ENCODE measurements at regions not wholly inside any gene's neighbourhood (a gene's known extent, or its start where the extent isn't known, plus 50 kb on each side); places are given as distances from the start of the nearest gene placed in this dataset.

DNA sequence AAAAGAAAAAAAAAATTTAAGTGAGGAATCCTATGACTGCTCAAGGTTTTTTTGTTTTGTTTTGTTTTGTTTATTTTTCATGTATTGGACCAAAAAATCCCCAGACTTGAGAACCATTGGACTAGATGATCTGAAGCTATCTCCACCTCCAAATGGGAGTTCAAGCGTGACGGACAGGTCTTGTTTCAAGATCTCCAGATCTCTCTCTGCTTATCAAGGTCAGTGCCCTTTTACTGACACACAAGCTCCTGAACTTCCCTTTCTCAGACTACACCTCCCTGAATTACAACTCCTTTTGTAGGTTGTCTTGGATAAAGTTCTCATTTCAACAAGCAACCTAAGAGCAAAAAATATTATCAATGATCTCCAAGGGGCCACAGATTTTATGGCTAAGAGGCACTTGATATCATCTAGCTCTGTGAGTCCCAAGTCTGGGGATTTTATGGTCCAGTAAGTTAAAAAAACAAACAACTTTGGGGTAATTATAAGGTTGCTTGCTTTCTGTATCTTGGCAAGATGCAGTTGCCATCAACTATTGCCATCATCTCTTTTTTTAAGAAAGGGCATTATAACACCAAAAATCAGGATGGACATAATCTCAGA is 396.0 kb upstream of the ATP5MC3 start:
- no peak for ATAC-seq
- Histone ChIP-seq H3K27ac (ENCODE audit: low read length) (no peak overlapping the region), H3K9me3 (ENCODE audit: control insufficient read depth, low read length) (no peaks in the 10 kb centered on the region), H3K4me1 (ENCODE audit: control insufficient read depth, insufficient read depth, low read length) (no peaks in the 10 kb centered on the region), H3K27me3 (ENCODE audit: control insufficient read depth, insufficient read depth) (no peaks in the 10 kb centered on the region), H3K4me3 (ENCODE audit: low read length) (no peak overlapping the region)
- 83% methylated on average over 2 of the region's 2 CpGs for WGBS
- intact Hi-C loops (cut with DNase I), result no loop called here
- no peak for DNase-seq

DNA sequence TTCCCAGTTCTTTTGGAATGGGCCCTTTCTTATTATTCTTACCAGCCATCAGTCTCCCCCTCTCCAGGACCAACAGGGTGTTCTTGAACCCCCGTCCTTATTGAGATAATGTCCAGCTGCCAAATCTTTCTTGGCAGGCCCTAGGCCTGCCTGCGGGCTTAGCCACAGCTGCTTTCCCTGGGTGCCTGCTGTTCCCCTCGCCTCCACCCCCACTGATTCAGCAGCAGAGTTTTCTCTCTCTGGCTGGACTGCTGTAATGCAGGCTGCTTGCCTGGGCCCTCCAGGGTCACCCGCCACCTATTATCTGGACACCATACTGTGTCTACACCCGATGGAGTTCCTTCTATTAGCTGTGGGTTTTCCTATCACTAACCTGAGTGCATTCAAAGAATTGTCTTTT is 395.4 kb upstream of the ATP5MC3 start:
- 50% methylated on average over 5 of the region's 5 CpGs for WGBS
- Histone ChIP-seq H3K4me3 (ENCODE audit: low read length) (no peak overlapping the region), H3K27ac (ENCODE audit: low read length) (no peak overlapping the region), H3K27me3 (ENCODE audit: control insufficient read depth, insufficient read depth) (no peaks in the 10 kb centered on the region), H3K9me3 (ENCODE audit: control insufficient read depth, low read length) (no peaks in the 10 kb centered on the region), H3K4me1 (ENCODE audit: control insufficient read depth, insufficient read depth, low read length) (no peaks in the 10 kb centered on the region)
- intact Hi-C loops (cut with DNase I), result no loop called here
- DNase-seq (peak; percentile 15 to 71 (median 53)), ATAC-seq (peak; percentile 25 to 68)

DNA sequence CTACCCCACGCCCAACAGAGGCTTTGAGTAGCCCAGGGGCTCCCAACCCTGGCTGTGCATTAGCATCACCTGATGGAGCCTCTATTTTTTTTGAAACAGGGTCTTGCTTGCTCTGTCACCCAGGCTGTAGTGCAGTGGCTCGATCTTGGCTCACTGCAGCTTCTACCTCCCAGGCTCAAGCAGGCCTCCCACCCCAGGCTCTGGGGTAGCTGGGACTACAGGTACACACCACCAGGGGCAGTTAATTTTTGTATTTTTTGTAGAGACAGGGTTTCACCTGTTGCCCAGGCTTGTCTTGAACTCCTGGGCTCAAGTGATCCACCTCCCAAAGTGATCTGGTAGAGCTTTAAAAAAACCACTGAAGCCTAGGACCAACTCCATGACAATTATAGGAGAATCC is 394.8 kb upstream of the ATP5MC3 start:
- Histone ChIP-seq H3K4me3 (ENCODE audit: low read length) (no peak overlapping the region), H3K27ac (ENCODE audit: low read length) (no peak overlapping the region), H3K4me1 (ENCODE audit: control insufficient read depth, insufficient read depth, low read length) (no peaks in the 10 kb centered on the region), H3K27me3 (ENCODE audit: control insufficient read depth, insufficient read depth) (no peaks in the 10 kb centered on the region), H3K9me3 (ENCODE audit: control insufficient read depth, low read length) (no peaks in the 10 kb centered on the region)
- DNase-seq (no peak), ATAC-seq (no peak)
- intact Hi-C loops (cut with DNase I), result no loop called here
- WGBS, result 82% methylated on average over 2 of the region's 2 CpGs

DNA sequence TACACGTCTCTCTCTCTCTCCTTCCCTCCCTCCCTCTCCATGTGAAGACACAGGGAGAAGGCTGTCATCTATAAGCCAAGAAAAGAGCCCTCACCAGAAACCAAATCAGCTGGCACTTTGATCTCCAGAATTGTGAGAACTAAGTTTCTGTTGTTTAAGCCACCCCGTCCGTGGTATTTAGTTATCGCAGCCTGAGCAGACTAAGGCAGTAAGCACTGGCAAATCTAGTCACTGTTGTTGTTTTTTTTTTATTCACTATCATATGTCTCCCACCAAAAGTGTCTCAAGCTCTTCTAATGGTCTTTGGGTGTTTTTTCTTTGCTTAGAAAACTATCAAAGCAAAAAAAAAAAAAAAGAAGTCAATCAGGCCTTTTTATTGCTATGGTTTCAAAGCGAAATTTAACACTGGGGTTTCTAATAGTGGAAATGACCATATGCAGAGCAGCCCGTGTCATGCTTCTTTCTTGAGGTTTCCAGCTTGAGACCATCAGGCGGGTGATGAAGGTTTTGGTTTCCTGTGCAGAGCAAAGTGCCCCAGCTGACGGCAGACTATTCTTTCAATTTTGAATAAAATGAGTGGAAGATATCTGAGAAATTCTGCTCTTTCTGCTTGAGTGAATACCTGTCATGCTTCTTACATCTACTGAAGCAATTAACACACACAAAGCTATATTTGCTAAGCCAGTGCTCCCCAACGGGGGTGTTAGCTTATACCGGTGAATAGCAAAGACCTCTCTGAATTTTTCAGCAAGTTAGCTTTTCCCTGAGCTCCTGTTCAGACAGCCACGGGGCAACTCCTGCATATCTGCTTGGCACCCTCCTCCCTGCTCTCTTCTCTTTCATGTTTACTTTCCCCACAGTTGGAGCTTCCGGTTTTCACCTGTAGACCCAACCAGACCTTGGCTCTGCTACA is 394.1 kb upstream of the ATP5MC3 start:
- no peak overlapping the region for H3K4me3 ChIP-seq (ENCODE audit: low read length)
- H3K9me3 ChIP-seq (ENCODE audit: control insufficient read depth, low read length), result no peaks in the 10 kb centered on the region
- intact Hi-C loops (cut with DNase I), result no loop called here
- H3K4me1 ChIP-seq (ENCODE audit: control insufficient read depth, insufficient read depth, low read length), result no peaks in the 10 kb centered on the region
- DNase-seq (peak in 1 of 3 donors; percentile 44), ATAC-seq (peak in 1 of 2 donors; percentile 49)
- no peaks in the 10 kb centered on the region for H3K27me3 ChIP-seq (ENCODE audit: control insufficient read depth, insufficient read depth)
- WGBS, result 49% methylated on average over 12 of the region's 12 CpGs
- H3K27ac ChIP-seq (ENCODE audit: low read length), result no peak overlapping the region

DNA sequence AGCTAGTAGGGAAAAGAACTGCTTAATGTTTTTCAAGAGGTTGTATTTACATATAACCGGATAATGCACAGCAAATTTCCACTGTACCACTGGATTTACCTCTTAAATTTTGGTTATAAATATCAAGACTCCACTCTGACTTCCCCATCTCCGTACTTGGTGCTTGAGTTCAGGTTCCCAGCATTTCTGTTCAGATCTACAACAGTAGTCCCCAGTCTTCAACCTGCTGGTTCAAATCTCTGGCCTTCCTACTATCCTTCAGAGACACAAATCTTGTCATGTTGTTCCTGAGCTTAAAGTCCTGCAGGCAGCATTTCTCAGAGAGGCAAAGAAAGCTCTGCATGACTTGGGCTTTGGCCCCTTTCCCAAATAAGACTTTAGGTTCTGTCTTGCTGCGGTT is 392.6 kb upstream of the ATP5MC3 start:
- intact Hi-C loops (cut with DNase I), result no loop called here
- DNase-seq (no peak), ATAC-seq (no peak)
- Histone ChIP-seq H3K27me3 (ENCODE audit: control insufficient read depth, insufficient read depth) (no peaks in the 10 kb centered on the region), H3K4me3 (ENCODE audit: low read length) (no peak overlapping the region), H3K4me1 (ENCODE audit: control insufficient read depth, insufficient read depth, low read length) (no peaks in the 10 kb centered on the region), H3K27ac (ENCODE audit: low read length) (no peak overlapping the region), H3K9me3 (ENCODE audit: control insufficient read depth, low read length) (no peaks in the 10 kb centered on the region)
- WGBS, result 92% methylated on average over 3 of the region's 3 CpGs

DNA sequence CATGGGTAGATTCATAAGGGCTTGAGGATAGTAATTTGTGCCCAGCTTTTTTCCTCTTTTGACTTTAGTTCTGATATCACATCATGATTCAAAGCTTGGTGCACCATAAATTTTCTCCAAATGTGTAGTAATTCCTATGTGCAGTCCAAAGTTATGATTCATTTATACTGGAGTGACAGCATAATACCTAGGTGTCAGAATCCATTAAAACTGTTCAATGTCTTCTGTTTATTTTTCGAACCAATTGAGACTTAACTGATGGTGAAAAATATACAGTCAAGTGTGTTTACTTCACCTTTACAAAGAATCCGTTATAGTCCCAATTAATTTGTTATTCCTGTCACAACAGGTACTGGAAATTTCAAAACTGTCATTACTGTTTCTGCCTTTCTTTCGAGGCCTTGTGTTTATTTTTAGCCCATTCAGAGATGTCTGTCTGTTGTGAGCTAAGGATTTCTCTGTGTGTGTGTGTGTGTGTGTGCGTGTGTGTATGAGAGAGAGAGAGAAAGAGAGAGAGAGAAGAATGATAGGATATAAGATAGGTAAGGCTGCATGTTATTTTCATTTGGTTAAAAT is 389.7 kb upstream of the ATP5MC3 start:
- DNase-seq (no peak), ATAC-seq (no peak)
- Histone ChIP-seq H3K4me3 (ENCODE audit: low read length) (no peak overlapping the region), H3K27me3 (ENCODE audit: control insufficient read depth, insufficient read depth) (no peaks in the 10 kb centered on the region), H3K27ac (ENCODE audit: low read length) (no peak overlapping the region), H3K9me3 (ENCODE audit: control insufficient read depth, low read length) (no peaks in the 10 kb centered on the region), H3K4me1 (ENCODE audit: control insufficient read depth, insufficient read depth, low read length) (no peaks in the 10 kb centered on the region)
- intact Hi-C loops (cut with DNase I), result no loop called here
- WGBS, result 55% methylated on average over 4 of the region's 4 CpGs

DNA sequence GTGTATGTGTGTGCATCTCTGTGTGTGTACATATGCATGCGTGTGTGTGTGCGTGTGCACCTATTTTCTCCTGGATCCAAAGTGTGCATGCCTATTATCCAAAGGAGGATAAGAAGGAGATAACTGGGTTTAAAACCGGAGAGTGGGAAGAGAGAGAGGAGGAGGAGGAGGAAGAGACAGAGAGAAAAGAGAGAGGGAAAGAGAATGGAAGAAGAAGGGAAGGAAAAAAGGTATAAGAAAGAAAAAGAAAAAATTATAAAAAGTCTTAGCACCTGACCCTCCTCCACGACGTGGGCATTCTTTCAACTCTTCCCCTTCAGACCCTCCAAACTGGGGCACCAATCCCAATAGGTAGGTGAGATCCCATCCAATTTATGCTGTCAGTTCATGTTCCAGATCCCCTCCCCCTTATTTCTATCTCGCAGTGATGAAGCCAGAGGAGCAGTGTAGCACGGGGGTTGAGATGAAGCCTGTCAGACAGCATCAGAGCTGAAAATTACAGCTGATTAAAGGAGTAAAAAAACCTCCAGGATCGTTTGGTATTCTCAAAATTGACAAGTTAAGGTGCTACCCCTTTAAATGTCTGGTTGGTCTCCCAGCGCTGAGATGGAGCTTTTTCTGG is 386.7 kb upstream of the ATP5MC3 start:
- intact Hi-C loops (cut with DNase I), result no loop called here
- Histone ChIP-seq H3K9me3 (ENCODE audit: control insufficient read depth, low read length) (no peaks in the 10 kb centered on the region), H3K4me3 (ENCODE audit: low read length) (peak overlapping the region; percentile 21), H3K4me1 (ENCODE audit: control insufficient read depth, insufficient read depth, low read length) (no peaks in the 10 kb centered on the region), H3K27me3 (ENCODE audit: control insufficient read depth, insufficient read depth) (no peaks in the 10 kb centered on the region), H3K27ac (ENCODE audit: low read length) (no peak overlapping the region)
- WGBS, result 71% methylated on average over 9 of the region's 9 CpGs
- ATAC-seq, result no peak
- no peak for DNase-seq

DNA sequence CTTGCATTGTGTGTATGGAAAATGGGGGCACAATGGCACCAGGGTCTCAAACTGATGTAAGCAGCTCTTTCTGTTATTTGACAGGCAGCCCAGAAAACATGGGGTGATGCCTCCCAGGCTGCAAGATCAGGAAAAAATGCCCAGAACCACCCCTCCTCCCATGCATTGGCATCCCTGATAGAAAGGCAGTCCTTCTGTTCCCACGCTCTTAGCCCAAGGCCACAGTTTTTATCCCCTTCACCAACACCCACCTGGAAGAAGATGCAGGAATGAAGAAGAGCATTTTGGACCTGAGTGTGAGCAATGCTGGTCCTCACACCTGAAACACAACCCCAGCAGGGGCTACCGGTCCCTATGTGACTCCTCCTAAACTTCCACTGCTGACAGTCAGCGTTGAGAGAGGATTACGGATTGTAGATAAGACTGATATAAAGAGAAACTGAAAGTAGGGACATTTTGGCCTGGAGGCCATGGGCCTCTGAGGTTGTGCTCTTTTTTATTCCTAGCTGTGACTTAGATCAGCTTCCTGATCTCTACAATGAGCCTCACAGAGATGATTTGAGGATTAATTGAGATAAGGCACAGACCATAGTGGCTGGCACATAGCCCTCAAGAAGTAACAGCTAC is 386.0 kb upstream of the ATP5MC3 start:
- H3K27ac ChIP-seq (ENCODE audit: low read length), result no peak overlapping the region
- DNase-seq (no peak), ATAC-seq (peak; percentile 29 to 36)
- no peaks in the 10 kb centered on the region for H3K27me3 ChIP-seq (ENCODE audit: control insufficient read depth, insufficient read depth)
- intact Hi-C loops (cut with DNase I), result no loop called here
- no peaks in the 10 kb centered on the region for H3K9me3 ChIP-seq (ENCODE audit: control insufficient read depth, low read length)
- no peaks in the 10 kb centered on the region for H3K4me1 ChIP-seq (ENCODE audit: control insufficient read depth, insufficient read depth, low read length)
- H3K4me3 ChIP-seq (ENCODE audit: low read length), result peak overlapping the region; percentile 21
- 45% methylated on average over 4 of the region's 4 CpGs for WGBS

DNA sequence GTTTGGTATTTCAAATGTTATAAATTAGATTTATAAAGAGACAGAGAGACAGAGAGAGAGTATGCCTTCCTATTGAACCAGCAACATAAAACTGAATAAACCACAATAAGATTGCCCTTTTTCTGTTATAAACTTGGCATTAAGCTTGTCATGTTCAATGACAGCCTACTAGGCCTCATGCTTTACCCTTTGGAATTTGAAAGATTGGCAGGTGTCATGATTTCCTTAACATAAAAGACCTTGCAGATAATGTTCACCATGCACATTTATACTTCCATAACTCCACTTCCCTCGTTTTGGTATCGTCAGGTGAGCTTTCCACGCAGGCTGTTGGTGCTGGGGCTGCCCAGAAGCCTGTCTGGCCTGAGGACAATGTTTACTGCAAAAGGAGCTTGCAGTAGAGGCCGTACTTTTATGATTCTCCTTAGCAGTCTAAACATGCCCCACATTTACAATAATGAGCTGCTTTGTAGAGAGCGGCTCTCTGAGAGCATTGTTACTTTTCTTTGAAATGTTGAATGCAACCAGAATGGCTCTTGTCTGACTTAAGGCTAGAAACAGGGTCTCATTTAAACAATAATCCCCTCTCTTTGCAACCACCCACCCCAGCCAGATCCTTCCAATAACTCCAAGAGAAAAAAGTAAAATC is 379.1 kb upstream of the ATP5MC3 start:
- intact Hi-C loops (cut with DNase I), result no loop called here
- Histone ChIP-seq H3K4me1 (ENCODE audit: control insufficient read depth, insufficient read depth, low read length) (no peaks in the 10 kb centered on the region), H3K27me3 (ENCODE audit: control insufficient read depth, insufficient read depth) (no peaks in the 10 kb centered on the region), H3K9me3 (ENCODE audit: control insufficient read depth, low read length) (no peaks in the 10 kb centered on the region), H3K27ac (ENCODE audit: low read length) (no peak overlapping the region), H3K4me3 (ENCODE audit: low read length) (no peak overlapping the region)
- no peak for DNase-seq
- no peak for ATAC-seq
- WGBS, result 87% methylated on average over 5 of the region's 5 CpGs

DNA sequence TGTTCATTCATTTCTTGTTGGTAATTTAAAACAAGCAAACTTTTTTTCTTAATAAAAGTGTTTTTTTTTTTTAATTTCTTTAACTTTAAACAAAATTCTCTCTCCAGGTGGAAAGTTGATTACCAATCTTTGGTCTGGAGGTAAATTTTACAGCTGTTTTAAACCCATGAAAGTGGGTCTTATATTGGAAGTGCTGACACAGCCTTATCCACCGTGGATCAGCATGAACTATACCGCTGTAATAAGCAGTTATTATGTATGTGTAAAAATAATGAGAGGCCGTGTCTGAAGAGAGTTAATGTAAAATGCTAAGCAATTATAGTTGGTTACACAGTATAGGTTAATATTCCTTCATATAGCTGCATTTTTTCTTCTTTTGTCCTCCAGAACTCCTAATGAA is 378.1 kb upstream of the ATP5MC3 start:
- H3K4me1 ChIP-seq (ENCODE audit: control insufficient read depth, insufficient read depth, low read length), result no peaks in the 10 kb centered on the region
- 87% methylated on average over 3 of the region's 3 CpGs for WGBS
- intact Hi-C loops (cut with DNase I), result no loop called here
- H3K27me3 ChIP-seq (ENCODE audit: control insufficient read depth, insufficient read depth), result no peaks in the 10 kb centered on the region
- H3K27ac ChIP-seq (ENCODE audit: low read length), result no peak overlapping the region
- no peaks in the 10 kb centered on the region for H3K9me3 ChIP-seq (ENCODE audit: control insufficient read depth, low read length)
- no peak for ATAC-seq
- DNase-seq, result no peak
- no peak overlapping the region for H3K4me3 ChIP-seq (ENCODE audit: low read length)
